GM10248 (cell line): ENCODE measurements at regions not wholly inside any gene's neighbourhood (a gene's known extent, or its start where the extent isn't known, plus 50 kb on each side); places are given as distances from the start of the nearest gene placed in this dataset.

Experiments used
- CTCF ChIA-PET: fragments of 300-600 bp; sonication (Branson Sonifier 250); formaldehyde crosslinking; extraction: SDS; loops from one replicate; lab custom pipeline; 2021; ENCODE audit warnings: antibody characterized with exemption; lab: Yijun Ruan, JAX
- POLR2A ChIA-PET: fragments of 350-650 bp; sonication (Branson Sonifier 250); formaldehyde crosslinking; extraction: SDS; loops from one replicate; lab custom pipeline; 2020; ENCODE audit warnings: antibody characterized with exemption; lab: Yijun Ruan, JAX
- DNase-seq: peaks from one replicate; pipeline ENCODE4 v3.0.0; 2012; ENCODE audit errors: extremely low spot score
- CTCF ChIP-seq: IDR thresholded peaks from 2 replicates; pipeline ENCODE4 v1.5.1; 2012; ENCODE audit warnings: mild to moderate bottlenecking, low read depth; ENCODE audit errors: extremely low read depth, missing control alignments, control extremely low read depth

- no peak for TF ChIP-seq CTCF
- ChIA-PET CTCF (interaction anchor here (1.5 to 5.6 kb wide), 10 partner anchors 9 to 108 kb away, joined by 4 to 48 read pairs (median 8); no protein-coding TSS in a partner anchor), POLR2A (interaction anchor here (1.1 kb wide), 1 partner anchor 23 kb away, joined by 4 read pairs; no protein-coding TSS in a partner anchor)
- DNase-seq = peak; percentile 38
Measured at GRCh38 chr14:22448905-22449599, 140.0 kb downstream of the DAD1 start.

DNA sequence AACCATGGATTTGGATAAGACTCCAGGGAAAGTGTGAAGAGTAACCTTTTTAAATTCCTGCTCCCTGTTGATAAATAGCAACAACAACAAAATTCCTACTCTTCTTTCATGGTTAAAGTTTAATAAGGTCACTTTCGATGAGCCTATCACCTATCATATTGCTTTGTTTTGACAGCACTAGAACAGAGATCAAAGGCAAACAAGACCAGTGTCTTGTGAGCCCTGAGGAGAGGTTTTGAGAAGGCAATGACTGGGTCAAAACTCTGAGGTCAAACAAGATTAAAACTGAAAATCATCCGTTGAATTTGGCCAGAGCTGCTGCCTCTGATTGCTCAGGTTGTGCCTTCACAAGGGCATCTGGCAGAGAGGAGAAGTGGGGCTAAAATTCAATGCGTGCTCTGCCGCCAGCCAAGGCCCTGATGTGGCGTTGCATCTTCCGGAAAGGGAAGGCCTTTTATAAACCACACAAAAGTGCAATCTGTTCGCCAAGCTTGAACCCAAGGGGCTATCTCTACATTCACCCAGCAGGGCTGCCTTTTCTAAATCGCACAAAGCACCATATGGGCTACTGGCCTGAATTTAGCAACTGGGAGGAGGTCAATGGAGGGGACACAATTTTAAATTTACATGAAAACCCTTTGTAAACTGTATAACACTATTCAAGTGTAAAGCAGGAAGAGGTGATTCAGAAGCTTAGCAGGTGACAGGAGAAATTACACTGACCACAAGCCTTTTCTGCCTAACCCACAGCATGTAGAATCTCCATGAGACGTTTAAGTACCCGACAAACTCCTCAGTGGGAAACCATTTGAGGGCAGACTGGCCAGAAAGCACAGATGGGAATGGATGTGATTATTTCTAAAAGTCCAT, 140.8 kb downstream of the DAD1 start:
- TF ChIP-seq CTCF = no peak
- peak; percentile 42 for DNase-seq
- POLR2A ChIA-PET = interaction anchor here (1.1 kb wide), 1 partner anchor 24 kb away, joined by 4 read pairs; no protein-coding TSS in a partner anchor
- CTCF ChIA-PET = interaction anchor here (1.0 to 5.6 kb wide), 12 partner anchors 9 to 64 kb away, joined by 3 to 48 read pairs (median 7); no protein-coding TSS in a partner anchor

DNA sequence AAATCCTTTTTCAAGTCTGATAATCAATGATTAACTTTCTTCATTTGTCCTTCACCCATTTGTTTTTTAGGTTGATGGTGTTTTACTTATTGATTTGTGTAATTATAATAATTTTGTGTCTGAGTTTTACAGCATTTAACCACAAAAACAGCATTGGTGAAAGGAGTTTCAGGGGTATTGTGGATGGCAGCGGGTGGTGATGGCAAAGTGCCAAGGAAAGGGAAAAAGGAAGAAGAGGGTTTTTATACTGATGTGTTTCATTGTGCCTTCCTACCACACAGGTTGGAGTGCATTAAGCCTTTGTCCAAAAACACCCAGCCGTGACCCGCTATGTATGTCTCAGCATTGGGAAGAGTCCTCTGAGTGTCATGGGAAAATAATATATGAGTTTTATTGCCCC, 150.3 kb downstream of the DAD1 start:
- POLR2A ChIA-PET = no interaction called here
- CTCF ChIA-PET = interaction anchor here (1.1 to 3.2 kb wide), 5 partner anchors 10 to 38 kb away, joined by 3 to 16 read pairs (median 4); no protein-coding TSS in a partner anchor
- TF ChIP-seq CTCF = no peak
- no peak for DNase-seq

DNA sequence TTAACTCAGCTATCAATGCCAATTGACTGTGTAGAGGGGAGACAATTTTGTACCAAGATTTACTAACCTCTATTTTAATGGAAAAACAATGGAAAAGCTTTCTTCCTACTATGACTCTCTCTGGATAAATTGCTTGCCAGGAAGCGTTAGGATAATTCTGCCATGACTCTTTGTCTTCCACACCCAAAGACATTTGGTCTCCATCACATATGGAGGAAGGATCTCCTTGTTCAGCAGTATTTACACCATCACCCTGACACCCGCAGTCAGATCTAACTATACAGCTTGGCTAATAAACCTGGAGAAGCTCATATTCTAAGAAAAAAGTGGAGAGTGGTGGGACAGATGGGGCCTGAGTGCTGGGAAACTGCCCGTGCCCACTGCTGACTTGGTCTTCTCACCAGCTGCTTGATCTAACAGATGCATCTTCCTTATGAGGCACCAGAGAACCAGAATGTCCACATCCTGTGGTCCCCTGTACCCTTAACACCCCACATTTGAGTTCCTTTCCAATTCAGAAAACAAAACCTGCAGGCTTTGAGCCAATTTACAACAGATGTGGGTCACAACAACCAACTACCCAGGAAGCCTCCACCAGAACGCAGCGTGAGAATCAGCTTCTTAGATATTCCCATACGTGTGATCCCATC, 154.0 kb downstream of the DAD1 start:
- POLR2A ChIA-PET = no interaction called here
- CTCF ChIA-PET = interaction anchor here (0.8 to 5.6 kb wide), 7 partner anchors 9 to 45 kb away, joined by 3 to 22 read pairs (median 11); no protein-coding TSS in a partner anchor
- TF ChIP-seq CTCF = no peak
- DNase-seq = no peak

DNA sequence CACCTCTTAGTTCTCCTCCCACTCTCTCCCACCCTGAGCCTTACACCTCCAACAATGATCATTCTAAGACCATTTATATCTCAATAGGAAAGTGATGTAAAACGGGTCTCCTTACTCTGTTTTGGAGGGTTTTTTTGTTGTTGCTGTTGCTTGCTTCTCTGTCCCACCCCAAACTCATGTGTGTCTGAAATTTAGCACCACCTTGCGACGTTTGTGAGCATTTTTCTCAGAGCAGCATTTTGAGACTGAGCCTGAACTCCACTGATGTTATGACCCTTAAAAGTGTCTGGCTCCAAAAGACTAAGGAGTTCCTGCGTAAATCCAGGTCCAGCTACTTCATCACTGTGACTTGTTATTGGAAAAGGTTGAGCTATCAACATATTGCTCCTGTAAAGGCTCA, 155.0 kb downstream of the DAD1 start:
- no peak for TF ChIP-seq CTCF
- DNase-seq = no peak
- POLR2A ChIA-PET = no interaction called here
- CTCF ChIA-PET = interaction anchor here (1.3 to 5.6 kb wide), 3 partner anchors 10 to 32 kb away, joined by 3 to 22 read pairs (median 22); no protein-coding TSS in a partner anchor
